HFF-Myc (cell line): ENCODE measurements at regions not wholly inside any gene's neighbourhood (a gene's known extent, or its start where the extent isn't known, plus 50 kb on each side); places are given as distances from the start of the nearest gene placed in this dataset.

Source experiments
- DNase-seq: peaks from one replicate; pipeline ENCODE4 v3.0.0-alpha.2; 2011; ENCODE audit warnings: low read depth; ENCODE audit errors: extremely low read depth
- H3K4me3 ChIP-seq: replicated peaks from 2 replicates; pipeline ENCODE4 v1.5.1; 2011; ENCODE audit warnings: low read depth, mild to moderate bottlenecking, control low read depth, low read length
- CTCF ChIP-seq: IDR thresholded peaks from 2 replicates; pipeline ENCODE4 v1.5.1; 2012; ENCODE audit warnings: mild to moderate bottlenecking, low read depth, low read length, control low read depth; ENCODE audit errors: missing control alignments

- DNase-seq: no peak
These were observed 564.7 kb upstream of the FLRT2 start for GRCh38 chr14:84965279-84965678.

DNA sequence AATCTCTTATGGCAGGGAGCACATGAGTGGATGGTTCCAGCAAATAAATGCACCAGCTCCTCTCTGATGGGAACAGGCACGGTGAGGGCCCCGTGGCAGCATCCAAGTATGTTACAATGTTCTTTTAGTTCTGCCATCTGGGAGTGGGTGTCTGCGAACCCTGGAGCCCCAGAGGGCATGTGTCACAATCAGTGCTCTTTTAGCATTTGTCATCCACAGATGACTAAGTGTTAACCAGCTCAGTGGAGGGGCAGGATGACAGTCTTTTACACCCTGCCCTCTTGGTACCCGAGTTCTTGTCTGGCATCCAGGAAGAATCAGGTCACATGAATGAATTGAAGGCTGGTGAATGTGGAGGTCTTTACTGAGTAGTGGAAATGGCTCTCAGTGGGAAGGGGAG is 560.4 kb upstream of the FLRT2 start:
- DNase-seq: no peak
- no peak overlapping the region for H3K4me3 ChIP-seq
- no peak for TF ChIP-seq CTCF

More at GRCh38 chr14:84965279-84965678, 564.7 kb upstream of the FLRT2 start:
- TF ChIP-seq CTCF: no peak
- H3K4me3 ChIP-seq: no peak overlapping the region

DNA sequence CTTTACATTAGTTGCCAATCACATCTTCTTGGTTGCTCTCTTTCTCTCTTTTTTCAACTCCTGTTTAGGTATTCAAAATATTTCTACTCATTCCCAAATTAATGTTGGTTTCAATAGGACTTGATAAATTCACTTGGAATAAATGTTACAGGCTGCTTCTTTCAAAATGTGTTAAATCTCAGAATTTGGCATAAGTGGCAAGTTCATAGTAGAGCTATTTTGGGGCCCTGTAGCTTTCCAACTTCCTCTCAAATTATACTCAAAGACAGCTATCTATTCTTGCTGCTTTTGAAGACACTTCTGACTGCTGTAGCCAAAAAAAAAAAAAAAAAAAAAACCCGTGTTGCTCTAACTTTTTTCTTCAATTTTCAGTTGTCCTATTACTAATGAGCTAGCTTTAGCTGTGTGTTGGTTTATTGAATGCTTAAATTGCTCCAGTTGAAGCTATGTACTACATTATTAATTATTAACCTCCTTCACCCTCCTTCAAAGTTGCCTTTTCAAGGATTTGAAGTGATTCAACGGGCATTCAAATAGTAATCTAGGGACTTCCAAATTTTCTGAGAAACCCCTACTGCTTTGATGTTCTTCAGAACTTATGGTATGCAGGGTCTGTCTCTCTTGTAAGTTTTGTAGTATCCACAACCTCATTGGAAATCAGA is 554.6 kb upstream of the FLRT2 start:
- no peak overlapping the region for H3K4me3 ChIP-seq
- DNase-seq: no peak
- no peak for TF ChIP-seq CTCF

DNA sequence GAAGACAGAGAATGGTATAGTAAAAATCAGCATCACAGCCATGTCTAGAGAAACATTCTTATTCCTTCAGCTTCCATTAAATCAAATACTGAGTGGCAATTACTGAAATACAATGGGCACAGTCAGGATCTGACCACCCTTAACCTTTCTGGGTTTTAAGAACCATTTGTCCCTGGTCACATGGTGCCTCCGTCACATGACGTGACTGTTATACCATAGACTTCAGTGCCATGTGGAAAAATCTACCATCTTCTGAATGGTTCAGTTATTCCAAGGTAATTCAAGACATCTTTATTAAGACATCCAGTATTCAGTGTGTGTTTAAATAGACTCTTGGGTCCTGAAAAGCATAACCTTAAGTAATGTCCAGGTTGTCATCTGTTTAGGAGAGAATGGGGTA is 553.1 kb upstream of the FLRT2 start:
- TF ChIP-seq CTCF: no peak
- no peak for DNase-seq
- no peak overlapping the region for H3K4me3 ChIP-seq

DNA sequence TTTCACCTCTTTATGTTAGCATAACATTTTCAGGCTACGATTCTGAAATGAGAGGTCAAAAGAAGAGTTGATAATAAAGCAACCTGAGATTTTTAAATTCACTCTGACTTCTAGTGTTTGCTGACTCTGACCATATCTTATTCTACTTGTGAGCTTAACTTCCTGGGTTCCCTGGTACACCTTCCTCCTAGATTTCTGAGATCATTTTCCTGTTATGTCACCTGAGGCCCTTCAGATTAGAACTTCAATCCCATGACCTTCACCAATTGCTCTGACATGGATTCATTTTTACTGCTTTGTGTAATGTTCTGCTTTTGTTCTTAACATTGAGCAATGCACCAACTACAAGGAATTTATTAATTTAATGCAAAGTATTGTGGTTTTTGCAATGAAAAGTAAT is 542.9 kb upstream of the FLRT2 start:
- H3K4me3 ChIP-seq: no peak overlapping the region
- no peak for DNase-seq
- TF ChIP-seq CTCF: no peak

DNA sequence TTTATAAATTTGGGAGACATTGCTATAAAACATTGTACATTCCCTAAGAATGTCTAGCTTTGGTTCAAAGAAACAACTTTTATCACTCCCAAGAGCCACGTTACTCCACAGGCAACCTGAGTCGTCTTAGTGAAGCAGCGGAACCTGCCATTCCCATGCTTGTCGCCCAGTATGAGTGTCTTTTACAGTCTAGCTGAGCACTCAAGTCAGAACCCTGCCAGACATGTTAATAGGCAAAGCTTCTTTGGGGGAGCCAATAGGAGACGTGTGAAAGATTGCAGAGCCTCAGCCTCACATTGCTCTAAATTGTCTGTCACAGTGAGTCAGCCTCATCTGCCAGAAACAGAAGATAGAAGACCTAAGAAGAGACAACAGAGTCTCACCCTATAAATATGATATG is 541.6 kb upstream of the FLRT2 start:
- no peak for DNase-seq

More for the DNA sequence above, 541.6 kb upstream of the FLRT2 start:
- no peak overlapping the region for H3K4me3 ChIP-seq
- TF ChIP-seq CTCF: no peak
